Brain pericyte (primary cell): ENCODE measurements at regions not wholly inside any gene's neighbourhood (a gene's known extent, or its start where the extent isn't known, plus 50 kb on each side); places are given as distances from the start of the nearest gene placed in this dataset.

ENCODE experiments used
- DNase-seq: peaks from one replicate; pipeline ENCODE4 v3.0.0-alpha.2; 2012; ENCODE audit warnings: low read depth, low spot score

GRCh38 chr1:212224102-212224501 lies 61.1 kb upstream of the PPP2R5A start:
- DNase-seq: no peak

GRCh38 chr1:212225416-212225815 lies 59.8 kb upstream of the PPP2R5A start:
- DNase-seq: no peak

GRCh38 chr1:212225871-212226302 lies 59.3 kb upstream of the PPP2R5A start:
- DNase-seq: no peak

GRCh38 chr1:212226467-212226866 lies 58.7 kb upstream of the PPP2R5A start:
- no peak for DNase-seq

- DNase-seq: no peak
Measured at GRCh38 chr1:212228076-212228475, 57.1 kb upstream of the PPP2R5A start.

GRCh38 chr1:212228591-212229119 lies 56.6 kb upstream of the PPP2R5A start:
- no peak for DNase-seq

GRCh38 chr1:212229654-212230053 lies 55.6 kb upstream of the PPP2R5A start:
- no peak for DNase-seq

GRCh38 chr1:212230329-212230728 lies 54.9 kb upstream of the PPP2R5A start:
- no peak for DNase-seq

GRCh38 chr1:212231372-212231771 lies 53.8 kb upstream of the PPP2R5A start:
- DNase-seq: no peak

GRCh38 chr1:212232090-212232489 lies 53.1 kb upstream of the PPP2R5A start:
- DNase-seq: no peak

GRCh38 chr1:212233321-212233720 lies 51.9 kb upstream of the PPP2R5A start:
- no peak for DNase-seq

GRCh38 chr1:212234431-212235395 lies 50.5 kb upstream of the PPP2R5A start:
- peak; percentile 78 for DNase-seq
